ENCODE measurements at regions not wholly inside any gene's neighbourhood (a gene's known extent, or its start where the extent isn't known, plus 50 kb on each side); places are given as distances from the start of the nearest gene placed in this dataset.

DNA sequence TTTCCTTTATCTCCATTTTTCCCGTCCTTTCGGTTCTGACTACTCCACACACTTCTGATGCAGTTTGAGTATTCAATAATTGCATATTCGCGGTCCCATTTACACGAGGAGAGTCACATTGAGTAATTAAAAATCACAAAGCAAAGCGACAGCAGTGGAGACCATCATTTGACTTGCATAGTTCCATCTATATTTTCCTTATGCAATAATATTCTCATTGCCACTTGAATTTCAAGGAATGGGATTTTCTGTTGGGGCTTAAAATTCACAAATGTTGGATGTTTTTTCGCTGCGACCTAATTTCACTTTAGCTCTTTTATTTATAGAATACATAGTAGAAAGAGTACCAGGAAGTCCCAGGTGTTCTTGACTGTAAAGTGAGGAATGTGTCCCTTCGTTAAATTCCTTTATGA is 186.8 kb downstream of the ZEB2 start:
- H3K36me3 Mint-ChIP-seq (ENCODE audit: low read depth) = peaks cover 15% of the 10 kb centered on the region
- no peak for DNase-seq
- peaks cover 6% of the 10 kb centered on the region for H3K27me3 Mint-ChIP-seq
- peak overlapping the region; percentile 90 for H3K27ac Mint-ChIP-seq
- peak overlapping the region; percentile 95 for H3K4me3 Mint-ChIP-seq
- intact Hi-C loops (cut with micrococcal nuclease) = loop anchor here (2.0 to 10.0 kb wide), 5 partner anchors 18 to 1201 kb away; no protein-coding TSS in a partner anchor
- H3K4me1 Mint-ChIP-seq = peaks cover 44% of the 10 kb centered on the region
- H3K9me3 Mint-ChIP-seq = peaks cover 7% of the 10 kb centered on the region

DNA sequence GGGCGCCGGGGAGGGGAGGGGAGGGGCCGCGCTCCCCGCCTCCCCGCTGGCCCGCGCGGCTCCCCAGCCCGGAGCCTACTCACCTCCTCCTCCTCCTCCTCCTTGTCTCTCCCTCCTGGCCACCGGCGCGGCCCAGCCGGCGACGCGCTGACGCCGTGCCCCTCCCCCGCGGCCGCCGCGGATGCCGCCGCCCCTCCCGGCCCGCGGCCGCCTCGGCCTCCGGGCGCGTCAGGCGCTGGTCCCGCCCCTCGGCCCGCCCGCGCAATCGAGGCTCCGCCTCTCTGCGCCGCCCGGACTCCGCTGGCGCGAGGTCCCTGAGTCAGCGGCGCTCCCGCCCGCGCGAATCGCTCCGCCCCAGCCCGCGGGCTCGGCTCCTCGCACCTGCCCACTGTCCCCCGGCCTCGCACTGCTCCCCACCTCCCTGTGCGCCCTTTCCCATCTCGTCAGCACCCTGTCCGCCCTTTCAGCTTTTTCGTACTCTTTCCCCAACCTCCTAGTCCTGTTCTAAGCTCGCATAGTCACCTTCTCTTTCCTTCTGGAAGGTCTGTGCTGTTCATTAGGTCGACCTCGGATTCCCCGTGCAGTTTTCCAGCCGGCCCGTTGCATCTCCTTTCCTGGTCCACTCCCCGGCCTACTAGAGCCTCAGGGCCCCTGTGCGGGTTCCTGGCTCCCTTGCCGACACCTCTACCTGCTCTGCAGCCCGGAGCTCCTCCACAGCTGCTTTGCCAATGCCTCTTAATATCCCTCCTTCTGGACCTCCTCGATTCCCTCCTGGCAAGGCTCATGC is 187.4 kb downstream of the ZEB2 start:
- H3K9me3 Mint-ChIP-seq = peaks cover 7% of the 10 kb centered on the region
- intact Hi-C loops (cut with micrococcal nuclease) = loop anchor here (1.0 to 10.0 kb wide), 6 partner anchors 18 to 1200 kb away; no protein-coding TSS in a partner anchor
- peak; percentile 98 for DNase-seq
- peaks cover 6% of the 10 kb centered on the region for H3K27me3 Mint-ChIP-seq
- H3K36me3 Mint-ChIP-seq (ENCODE audit: low read depth) = peaks cover 16% of the 10 kb centered on the region
- peak overlapping the region; percentile 90 for H3K27ac Mint-ChIP-seq
- peak overlapping the region; percentile 95 for H3K4me3 Mint-ChIP-seq
- peaks cover 44% of the 10 kb centered on the region for H3K4me1 Mint-ChIP-seq

- peak overlapping the region; percentile 99 for H3K27ac Mint-ChIP-seq
- H3K9me3 Mint-ChIP-seq = peaks cover 3% of the 10 kb centered on the region
- no peak for DNase-seq
- H3K36me3 Mint-ChIP-seq (ENCODE audit: low read depth) = peaks cover 22% of the 10 kb centered on the region
- peak overlapping the region; percentile 95 for H3K4me3 Mint-ChIP-seq
- H3K27me3 Mint-ChIP-seq = peaks cover 6% of the 10 kb centered on the region
- H3K4me1 Mint-ChIP-seq = peaks cover 46% of the 10 kb centered on the region
- intact Hi-C loops (cut with micrococcal nuclease) = loop anchor here (1.0 to 10.0 kb wide), 7 partner anchors 19 to 1200 kb away; no protein-coding TSS in a partner anchor
These were observed 188.1 kb downstream of the ZEB2 start for GRCh38 chr2:144331674-144332355.

- intact Hi-C loops (cut with micrococcal nuclease) = loop anchor here (1.0 to 10.0 kb wide), 4 partner anchors 126 to 1199 kb away; no protein-coding TSS in a partner anchor
- Mint-ChIP-seq H3K36me3 (ENCODE audit: low read depth) (peaks cover 26% of the 10 kb centered on the region), H3K9me3 (no peaks in the 10 kb centered on the region), H3K4me3 (peak overlapping the region; percentile 95), H3K27ac (peak overlapping the region; percentile 99), H3K27me3 (peaks cover 6% of the 10 kb centered on the region), H3K4me1 (peaks cover 51% of the 10 kb centered on the region)
- peak; percentile 76 for DNase-seq
These were observed 188.8 kb downstream of the ZEB2 start for GRCh38 chr2:144330951-144331673.

GRCh38 chr2:144329472-144329871 is 190.4 kb downstream of the ZEB2 start:
- H3K4me3 Mint-ChIP-seq = peak overlapping the region; percentile 69
- no peak for DNase-seq
- H3K36me3 Mint-ChIP-seq (ENCODE audit: low read depth) = peaks cover 26% of the 10 kb centered on the region
- peaks cover 6% of the 10 kb centered on the region for H3K27me3 Mint-ChIP-seq
- no peaks in the 10 kb centered on the region for H3K9me3 Mint-ChIP-seq
- H3K27ac Mint-ChIP-seq = peak overlapping the region; percentile 5
- H3K4me1 Mint-ChIP-seq = peaks cover 61% of the 10 kb centered on the region
- intact Hi-C loops (cut with micrococcal nuclease) = loop anchor here (10.0 kb wide), 1 partner anchor 395 kb away; no protein-coding TSS in a partner anchor

DNA sequence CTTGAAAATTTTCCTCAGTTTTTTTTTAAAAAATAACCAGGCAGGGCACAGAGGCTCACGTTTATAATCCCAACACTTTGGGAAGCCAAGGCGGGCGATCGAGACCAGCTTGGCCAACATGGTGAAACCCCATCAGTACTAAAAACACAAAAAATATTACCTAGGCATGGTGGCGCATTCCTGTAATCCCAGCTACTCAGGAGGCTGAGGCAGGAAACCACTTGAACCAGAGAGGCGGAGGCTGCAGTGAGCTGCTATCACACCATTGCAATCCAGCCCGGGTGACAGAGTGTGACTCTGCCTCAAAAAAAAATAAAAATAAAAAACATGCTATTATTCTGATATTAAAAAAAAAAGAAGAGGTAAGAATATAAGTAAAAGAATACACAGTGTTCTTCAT is 191.0 kb downstream of the ZEB2 start:
- Mint-ChIP-seq H3K36me3 (ENCODE audit: low read depth) (peaks cover 26% of the 10 kb centered on the region), H3K27me3 (peaks cover 6% of the 10 kb centered on the region), H3K4me1 (peaks cover 66% of the 10 kb centered on the region), H3K9me3 (no peaks in the 10 kb centered on the region), H3K27ac (peak overlapping the region; percentile 9), H3K4me3 (no peak overlapping the region)
- no peak for DNase-seq
- intact Hi-C loops (cut with micrococcal nuclease) = loop anchor here (10.0 kb wide), 1 partner anchor 394 kb away; no protein-coding TSS in a partner anchor

DNA sequence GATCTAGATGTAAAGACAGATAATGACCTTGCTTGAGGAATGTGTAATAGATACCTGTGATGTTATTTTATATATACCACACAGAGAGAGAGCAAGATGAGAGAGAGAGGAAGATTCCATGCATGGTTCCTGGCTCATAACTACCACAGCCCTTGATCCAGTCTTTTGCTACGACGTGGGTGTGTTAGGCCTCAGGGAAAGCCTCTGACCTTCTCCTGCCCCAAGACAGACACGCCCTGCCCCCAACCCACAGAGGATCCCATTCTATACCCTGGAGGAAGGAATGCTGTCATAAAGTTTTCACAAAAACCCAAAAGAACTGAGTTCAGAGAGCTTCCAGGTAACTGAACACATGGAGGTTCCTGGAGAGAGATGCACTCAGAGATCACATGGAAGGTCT is 193.1 kb downstream of the ZEB2 start:
- no peak overlapping the region for H3K4me3 Mint-ChIP-seq
- peaks cover 30% of the 10 kb centered on the region for H3K36me3 Mint-ChIP-seq (ENCODE audit: low read depth)
- no peaks in the 10 kb centered on the region for H3K27me3 Mint-ChIP-seq
- H3K4me1 Mint-ChIP-seq = peaks cover 66% of the 10 kb centered on the region
- H3K9me3 Mint-ChIP-seq = no peaks in the 10 kb centered on the region
- H3K27ac Mint-ChIP-seq = peak overlapping the region; percentile 62
- no peak for DNase-seq
- intact Hi-C loops (cut with micrococcal nuclease) = loop anchor here (10.0 kb wide), 1 partner anchor 392 kb away; no protein-coding TSS in a partner anchor

GRCh38 chr2:144325086-144325485 is 194.8 kb downstream of the ZEB2 start:
- Mint-ChIP-seq H3K36me3 (ENCODE audit: low read depth) (peaks cover 33% of the 10 kb centered on the region), H3K4me1 (peaks cover 67% of the 10 kb centered on the region), H3K9me3 (peaks cover 11% of the 10 kb centered on the region), H3K27ac (peak overlapping the region; percentile 94), H3K27me3 (no peaks in the 10 kb centered on the region), H3K4me3 (peak overlapping the region; percentile 67)
- intact Hi-C loops (cut with micrococcal nuclease) = loop anchor here (1.0 to 10.0 kb wide), 7 partner anchors 14 to 594 kb away; no protein-coding TSS in a partner anchor
- peak; percentile 86 for DNase-seq

DNA sequence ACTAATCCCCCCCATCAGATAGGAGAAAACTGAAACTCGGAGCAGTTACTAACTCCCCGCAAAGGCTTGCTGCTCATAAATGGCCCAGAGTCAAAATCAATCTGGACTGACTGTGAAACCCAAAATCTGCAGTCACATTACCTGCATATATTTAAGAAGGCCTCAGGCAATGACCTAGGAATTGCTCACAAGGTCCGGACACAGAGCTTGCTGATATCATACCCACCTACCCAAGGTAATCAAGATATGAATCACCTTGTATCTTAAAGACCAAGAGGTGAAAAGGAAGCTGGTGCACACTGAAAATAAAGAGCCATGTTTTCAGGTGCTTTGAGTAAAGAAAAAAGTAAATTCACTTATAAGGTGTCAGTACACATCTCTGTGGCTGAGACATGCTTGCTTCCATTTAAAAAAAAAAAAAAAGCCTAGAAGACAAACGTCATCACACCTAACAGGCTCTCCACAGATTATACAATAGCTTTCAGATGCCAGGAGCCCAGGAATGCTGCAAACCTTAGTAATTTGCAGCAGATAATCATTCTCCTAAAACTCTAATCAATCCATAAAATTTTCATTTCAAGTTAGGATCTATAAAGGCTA is 195.4 kb downstream of the ZEB2 start:
- Mint-ChIP-seq H3K27me3 (no peaks in the 10 kb centered on the region), H3K36me3 (ENCODE audit: low read depth) (peaks cover 28% of the 10 kb centered on the region), H3K9me3 (peaks cover 11% of the 10 kb centered on the region), H3K4me3 (peak overlapping the region; percentile 67), H3K4me1 (peaks cover 61% of the 10 kb centered on the region), H3K27ac (peak overlapping the region; percentile 94)
- intact Hi-C loops (cut with micrococcal nuclease) = loop anchor here (1.0 to 10.0 kb wide), 9 partner anchors 14 to 594 kb away; no protein-coding TSS in a partner anchor
- no peak for DNase-seq

DNA sequence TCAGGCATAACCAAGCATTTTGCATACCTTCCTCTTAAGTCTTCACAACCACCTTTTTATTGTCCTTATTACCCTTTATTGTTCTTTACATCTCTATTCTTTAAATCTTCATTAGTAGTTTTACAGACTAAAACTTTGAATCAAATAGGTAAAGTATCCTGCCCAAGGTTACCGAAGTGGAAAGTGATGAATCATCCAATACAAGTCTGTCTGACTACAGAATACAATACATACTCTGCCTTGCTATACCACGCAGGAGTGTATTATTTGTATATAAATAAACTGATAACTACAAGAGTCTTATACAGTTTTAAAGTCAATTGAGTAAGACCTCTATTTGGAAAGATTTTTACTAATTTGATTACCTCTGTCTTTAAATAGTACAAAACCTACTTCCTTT is 196.0 kb downstream of the ZEB2 start:
- Mint-ChIP-seq H3K27ac (peak overlapping the region; percentile 94), H3K27me3 (no peaks in the 10 kb centered on the region), H3K4me3 (peak overlapping the region; percentile 67), H3K9me3 (peaks cover 11% of the 10 kb centered on the region), H3K36me3 (ENCODE audit: low read depth) (peaks cover 28% of the 10 kb centered on the region), H3K4me1 (peaks cover 61% of the 10 kb centered on the region)
- intact Hi-C loops (cut with micrococcal nuclease) = loop anchor here (2.0 to 10.0 kb wide), 7 partner anchors 13 to 593 kb away; no protein-coding TSS in a partner anchor
- DNase-seq = no peak

DNA sequence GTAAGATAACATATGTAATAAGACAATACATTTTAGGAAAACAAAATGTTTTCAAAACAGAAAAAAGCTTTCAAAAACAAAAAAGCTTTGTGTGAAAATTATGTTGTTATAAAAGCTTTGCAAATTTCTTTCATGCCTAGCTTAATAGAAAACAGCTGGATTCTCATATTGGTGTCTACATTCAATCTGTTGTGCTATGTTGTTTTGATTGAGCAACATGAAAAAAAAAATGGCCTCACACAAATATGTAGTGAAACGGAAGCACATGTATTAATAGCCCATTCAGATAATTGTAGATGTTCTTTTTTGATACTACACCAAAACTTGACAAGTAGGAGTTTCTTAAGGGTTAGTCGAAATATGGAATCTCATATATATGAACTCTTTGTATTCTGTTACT is 197.5 kb downstream of the ZEB2 start:
- Mint-ChIP-seq H3K9me3 (peaks cover 11% of the 10 kb centered on the region), H3K27ac (no peak overlapping the region), H3K27me3 (no peaks in the 10 kb centered on the region), H3K4me1 (peaks cover 55% of the 10 kb centered on the region), H3K36me3 (ENCODE audit: low read depth) (peaks cover 23% of the 10 kb centered on the region), H3K4me3 (no peak overlapping the region)
- DNase-seq = no peak
- intact Hi-C loops (cut with micrococcal nuclease) = loop anchor here (5.0 to 10.0 kb wide), 3 partner anchors 65 to 388 kb away; no protein-coding TSS in a partner anchor

- H3K9me3 Mint-ChIP-seq = peaks cover 19% of the 10 kb centered on the region
- peaks cover 25% of the 10 kb centered on the region for H3K36me3 Mint-ChIP-seq (ENCODE audit: low read depth)
- intact Hi-C loops (cut with micrococcal nuclease) = loop anchor here (5.0 to 10.0 kb wide), 3 partner anchors 63 to 386 kb away; no protein-coding TSS in a partner anchor
- H3K4me3 Mint-ChIP-seq = peak overlapping the region; percentile 50
- H3K4me1 Mint-ChIP-seq = peaks cover 40% of the 10 kb centered on the region
- peak; percentile 74 for DNase-seq
- no peaks in the 10 kb centered on the region for H3K27me3 Mint-ChIP-seq
- H3K27ac Mint-ChIP-seq = peak overlapping the region; percentile 12
These were observed 199.4 kb downstream of the ZEB2 start for GRCh38 chr2:144320491-144320890.

Measured in activated CD4-positive, alpha-beta T cell treated with anti-CD3 and anti-CD28 coated beads, Interleukin-2, amount 10 ng/mL, durations not matched to agents 24 days and 14 days (primary cell).